ENCODE measurements at regions not wholly inside any gene's neighbourhood (a gene's known extent, or its start where the extent isn't known, plus 50 kb on each side); places are given as distances from the start of the nearest gene placed in this dataset.
"Not testable (repeated sequence)": the region's sequence is repeated elsewhere in the genome, so short reads cannot be mapped to it uniquely, and the experiment has no call there.

- DNase-seq (ENCODE audit: low read depth, low spot score) = not testable (repeated sequence)
Observed at GRCh38 chr10:35858676-35859283, 216.7 kb upstream of the FZD8 start.

GRCh38 chr10:35857860-35858259, 215.8 kb upstream of the FZD8 start:
- no peak for DNase-seq (ENCODE audit: low read depth, low spot score)

- DNase-seq (ENCODE audit: low read depth, low spot score) = no peak
Observed at GRCh38 chr10:35855155-35855947, 213.3 kb upstream of the FZD8 start.

GRCh38 chr10:35854661-35855060, 212.6 kb upstream of the FZD8 start:
- DNase-seq (ENCODE audit: low read depth, low spot score) = no peak

GRCh38 chr10:35852721-35853120, 210.6 kb upstream of the FZD8 start:
- no peak for DNase-seq (ENCODE audit: low read depth, low spot score)

GRCh38 chr10:35848412-35848811, 206.3 kb upstream of the FZD8 start:
- DNase-seq (ENCODE audit: low read depth, low spot score) = no peak

- no peak for DNase-seq (ENCODE audit: low read depth, low spot score)
Observed at GRCh38 chr10:35844686-35845085, 202.6 kb upstream of the FZD8 start.

- peak; percentile 31 for DNase-seq (ENCODE audit: low read depth, low spot score)
Observed at GRCh38 chr10:35843524-35844181, 201.6 kb upstream of the FZD8 start.

- no peak for DNase-seq (ENCODE audit: low read depth, low spot score)
Observed at GRCh38 chr10:35838054-35838453, 196.0 kb upstream of the FZD8 start.

GRCh38 chr10:35835545-35835944, 193.4 kb upstream of the FZD8 start:
- DNase-seq (ENCODE audit: low read depth, low spot score) = no peak

- DNase-seq (ENCODE audit: low read depth, low spot score) = no peak
Observed at GRCh38 chr10:35834877-35835494, 192.9 kb upstream of the FZD8 start.

- no peak for DNase-seq (ENCODE audit: low read depth, low spot score)
Observed at GRCh38 chr10:35827783-35828182, 185.7 kb upstream of the FZD8 start.

GRCh38 chr10:35824704-35825103, 182.6 kb upstream of the FZD8 start:
- DNase-seq (ENCODE audit: low read depth, low spot score) = no peak

- DNase-seq (ENCODE audit: low read depth, low spot score) = no peak
Observed at GRCh38 chr10:35822316-35822715, 180.2 kb upstream of the FZD8 start.

- no peak for DNase-seq (ENCODE audit: low read depth, low spot score)
Observed at GRCh38 chr10:35821339-35821911, 179.3 kb upstream of the FZD8 start.

- no peak for DNase-seq (ENCODE audit: low read depth, low spot score)
Observed at GRCh38 chr10:35819736-35820135, 177.6 kb upstream of the FZD8 start.

GRCh38 chr10:35819011-35819410, 176.9 kb upstream of the FZD8 start:
- DNase-seq (ENCODE audit: low read depth, low spot score) = no peak

GRCh38 chr10:35817109-35817508, 175.0 kb upstream of the FZD8 start:
- not testable (repeated sequence) for DNase-seq (ENCODE audit: low read depth, low spot score)

- DNase-seq (ENCODE audit: low read depth, low spot score) = no peak
Observed at GRCh38 chr10:35813219-35813618, 171.1 kb upstream of the FZD8 start.

GRCh38 chr10:35808344-35808743, 166.2 kb upstream of the FZD8 start:
- no peak for DNase-seq (ENCODE audit: low read depth, low spot score)

GRCh38 chr10:35803046-35803445, 160.9 kb upstream of the FZD8 start:
- no peak for DNase-seq (ENCODE audit: low read depth, low spot score)

GRCh38 chr10:35797187-35797586, 155.1 kb upstream of the FZD8 start:
- DNase-seq (ENCODE audit: low read depth, low spot score) = no peak

Data from brain pericyte (primary cell).